HCT116 (cell line): ENCODE measurements at regions not wholly inside any gene's neighbourhood (a gene's known extent, or its start where the extent isn't known, plus 50 kb on each side); places are given as distances from the start of the nearest gene placed in this dataset.

Experiments
- ATAC-seq: fragments of 200-7000 bp; cut with Tn5 transposase; 2 replicates; pipeline ENCODE4 v1.9.1; 2020; ENCODE audit warnings: mild to moderate bottlenecking, moderate library complexity
- BruUV-seq: library from RNA; stranded (reverse); fragments of 400-500 nt; replicated peaks from 2 replicates; lab custom pipeline; 2021; lab: Mats Ljungman, UMichigan
- CTCF ChIA-PET: fragments of 300-600 bp; sonication (Branson Sonifier 250); formaldehyde crosslinking; loops from one replicate; lab custom pipeline; 2021; ENCODE audit warnings: antibody characterized with exemption; lab: Charles Lee
- POLR2A ChIA-PET: fragments of 300-600, 350-600 bp; sonication (Branson Sonifier 250); formaldehyde crosslinking; loops from one replicate; lab custom pipeline; 2021; ENCODE audit warnings: antibody characterized with exemption; lab: Charles Lee
- RAD21 ChIA-PET, 2 experiments: fragments of 300-600 bp; sonication (Branson Sonifier 250); formaldehyde crosslinking; loops; one replicate each; lab custom pipeline; 2023; ENCODE audit warnings: low total read pairs in 2 of 2; ENCODE audit not compliant: uncharacterized antibody in 2 of 2, unreplicated experiment in 2 of 2, low non-redundant PET in 1 of 2; lab: Charles Lee
- DNase-seq: peaks from one replicate; pipeline ENCODE4 v3.0.0-alpha.2; 2010; ENCODE audit warnings: low read depth, low spot score
- H2AFZ ChIP-seq: fragments of 200-600 bp; shearing (Covaris generic), sonication (generic); 2 replicates; pipeline ENCODE4 v1.6.1; 2017; ENCODE audit warnings: low read depth, mixed run types, mixed read lengths, antibody characterized with exemption, low read length; ENCODE audit not compliant: poor library complexity, severe bottlenecking
- H3K27ac ChIP-seq: 2 replicates; pipeline ENCODE4 v1.5.1; 2012; ENCODE audit warnings: low read depth, low read length
- H3K27me3 ChIP-seq: fragments of 200-600 bp; sonication (generic); 2 replicates; pipeline ENCODE4 v1.6.1; 2016; ENCODE audit warnings: mixed run types, low read length, mixed read lengths; ENCODE audit not compliant: insufficient read depth
- H3K36me3 ChIP-seq, 2 experiments: fragments of 200-500 bp in 1 of 2; fragments of 200-600 bp in 1 of 2; sonication (Bioruptor generic) in 1 of 2; sonication (generic) in 1 of 2; 2 replicates each; pipeline versions ENCODE4 v1.5.1 to v1.6.1; 2014 to 2016; ENCODE audit warnings: low read length in 2 of 2, inconsistent platforms in 1 of 2, mixed read lengths in 1 of 2, mixed run types in 1 of 2; ENCODE audit not compliant: insufficient read depth in 2 of 2, control insufficient read depth in 1 of 2
- H3K4me1 ChIP-seq, 2 experiments: fragments of 200-600 bp in 1 of 2; sonication (generic) in 1 of 2; 2 replicates each; pipeline versions ENCODE4 v1.5.1 to v1.6.1; 2012 to 2017; ENCODE audit warnings: low read length in 2 of 2, inconsistent platforms in 1 of 2, mild to moderate bottlenecking in 1 of 2, mixed read lengths in 1 of 2, mixed run types in 1 of 2, moderate library complexity in 1 of 2; ENCODE audit not compliant: insufficient read depth in 2 of 2, control insufficient read depth in 1 of 2
- H3K4me2 ChIP-seq: fragments of 200-600 bp; sonication (generic); 2 replicates; pipeline ENCODE4 v1.6.1; 2017; ENCODE audit warnings: mixed run types, low read length, mixed read lengths
- H3K4me3 ChIP-seq, 2 experiments: fragments of 200-600 bp in 1 of 2; sonication (generic) in 1 of 2; replicated peaks in 1 of 2; 2 replicates each; pipeline ENCODE4 v1.5.1; 2011 to 2016; ENCODE audit warnings: low read length in 2 of 2, control low read depth in 1 of 2, low read depth in 1 of 2, mild to moderate bottlenecking in 1 of 2, mixed read lengths in 1 of 2, mixed run types in 1 of 2
- H3K79me2 ChIP-seq: fragments of 200-600 bp; sonication (generic); 2 replicates; pipeline ENCODE4 v1.6.1; 2017; ENCODE audit warnings: mild to moderate bottlenecking, mixed run types, low read length, moderate library complexity, mixed read lengths; ENCODE audit not compliant: insufficient read depth
- H3K9ac ChIP-seq: fragments of 200-600 bp; sonication (generic); 2 replicates; pipeline ENCODE4 v1.6.1; 2016; ENCODE audit warnings: low read length, mixed read lengths
- H3K9me2 ChIP-seq: fragments of 200-600 bp; sonication (generic), shearing (Covaris generic); 2 replicates; pipeline ENCODE4 v1.6.1; 2017; ENCODE audit warnings: mixed run types, mild to moderate bottlenecking, moderate library complexity; ENCODE audit not compliant: insufficient read depth
- H3K9me3 ChIP-seq, 2 experiments: fragments of 200-500 bp in 1 of 2; fragments of 200-600 bp in 1 of 2; sonication (Bioruptor generic) in 1 of 2; sonication (generic) in 1 of 2; 2 replicates each; pipeline ENCODE4 v1.6.1; 2014 to 2017; ENCODE audit warnings: low read length in 2 of 2, mixed read lengths in 2 of 2, inconsistent platforms in 1 of 2, low read depth in 1 of 2, mild to moderate bottlenecking in 1 of 2, mixed run types in 1 of 2, moderate library complexity in 1 of 2; ENCODE audit not compliant: control insufficient read depth in 1 of 2, insufficient read depth in 1 of 2
- H4K20me1 ChIP-seq: fragments of 200-600 bp; sonication (generic), shearing (Covaris generic); 2 replicates; pipeline ENCODE4 v1.6.1; 2017; ENCODE audit warnings: mixed run types, mild to moderate bottlenecking, moderate library complexity; ENCODE audit not compliant: insufficient read depth
- CEBPB ChIP-seq: IDR thresholded peaks from 2 replicates; pipeline ENCODE4 v1.6.1; 2012; ENCODE audit warnings: low read depth
- intact Hi-C: fragments of 100-400 bp; cut with micrococcal nuclease; formaldehyde crosslinking; loops from 2 replicates; pipeline ENCODE4 v1.10.0; 2022
- TF ChIP-seq, protein P1 (sequence below): IDR thresholded peaks from 2 replicates; pipeline ENCODE4 v1.6.1; 2012

- peaks cover 9 to 43% of the 10 kb centered on the region in 2 experiments; a peak in 2 of 4 replicates for H3K9me3 ChIP-seq
- BruUV-seq: no TSS peak
These were observed 290.4 kb downstream of the TSHZ3 start for GRCh38 chr19:31058676-31059340.

GRCh38 chr19:31057476-31057875, 291.8 kb downstream of the TSHZ3 start:
- BruUV-seq: no TSS peak
- Histone ChIP-seq H3K36me3 (no peaks in the 10 kb centered on the region), H3K9me3 (peaks cover 9 to 43% of the 10 kb centered on the region in 2 experiments; a peak in 2 of 4 replicates), H3K79me2 (no peaks in the 10 kb centered on the region), H2AFZ (no peak overlapping the region), H4K20me1 (no peaks in the 10 kb centered on the region), H3K9me2 (no peaks in the 10 kb centered on the region), H3K4me3 (no peak overlapping the region), H3K4me2 (no peak overlapping the region), H3K9ac (no peak overlapping the region), H3K4me1 (no peaks in the 10 kb centered on the region), H3K27ac (no peak overlapping the region), H3K27me3 (no peaks in the 10 kb centered on the region)
- ATAC-seq (no peak), DNase-seq (no peak)
- ChIA-PET RAD21 (no interaction called here), CTCF (no interaction called here), POLR2A (no interaction called here)
- intact Hi-C loops: no loop called here
- TF ChIP-seq CEBPB: no peak

More at GRCh38 chr19:31058676-31059340, 290.4 kb downstream of the TSHZ3 start:
- H3K9me2 ChIP-seq: no peaks in the 10 kb centered on the region
- H3K27ac ChIP-seq: no peak overlapping the region
- no peaks in the 10 kb centered on the region for H3K36me3 ChIP-seq
- no peak overlapping the region for H3K9ac ChIP-seq
- H2AFZ ChIP-seq: no peak overlapping the region
- TF ChIP-seq, protein P1, sequence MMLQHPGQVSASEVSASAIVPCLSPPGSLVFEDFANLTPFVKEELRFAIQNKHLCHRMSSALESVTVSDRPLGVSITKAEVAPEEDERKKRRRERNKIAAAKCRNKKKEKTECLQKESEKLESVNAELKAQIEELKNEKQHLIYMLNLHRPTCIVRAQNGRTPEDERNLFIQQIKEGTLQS: no peak
- ATAC-seq (no peak), DNase-seq (no peak)
- no peaks in the 10 kb centered on the region for H3K79me2 ChIP-seq
- CTCF ChIA-PET: no interaction called here
- no peak overlapping the region for H3K4me3 ChIP-seq
- POLR2A ChIA-PET: no interaction called here
- no peaks in the 10 kb centered on the region for H4K20me1 ChIP-seq
- intact Hi-C loops: no loop called here
- no peaks in the 10 kb centered on the region for H3K4me1 ChIP-seq
- H3K27me3 ChIP-seq: no peaks in the 10 kb centered on the region
- H3K4me2 ChIP-seq: no peak overlapping the region
- RAD21 ChIA-PET: no interaction called here
